WTC11 (cell line): ENCODE measurements at regions not wholly inside any gene's neighbourhood (a gene's known extent, or its start where the extent isn't known, plus 50 kb on each side); places are given as distances from the start of the nearest gene placed in this dataset.

ENCODE experiments used
- ATAC-seq: fragments of 200-7000 bp; cut with Tn5 transposase; 2 replicates; pipeline ENCODE4 v1.10.0; 2021; ENCODE audit warnings: mild to moderate bottlenecking, moderate library complexity
- CTCF ChIA-PET: fragments of 300-600 bp; sonication (Branson Sonifier 250); formaldehyde crosslinking; loops from one replicate; lab custom pipeline; 2021; ENCODE audit warnings: antibody characterized with exemption; lab: Charles Lee
- POLR2A ChIA-PET: fragments of 350-600 bp; sonication (Branson Sonifier 250); formaldehyde crosslinking; loops from one replicate; lab custom pipeline; 2021; ENCODE audit warnings: antibody characterized with exemption; lab: Charles Lee
- DNase-seq: peaks from one replicate; pipeline ENCODE4 v3.0.0; 2021; ENCODE audit warnings: low spot score
- H3K27ac Mint-ChIP-seq: 2 replicates; pipeline ENCODE4 v1.8.0; 2021; ENCODE audit warnings: mixed read lengths
- H3K27me3 Mint-ChIP-seq: 2 replicates; pipeline ENCODE4 v1.8.0; 2021; ENCODE audit warnings: low read depth, mild to moderate bottlenecking, moderate library complexity, mixed read lengths
- H3K36me3 Mint-ChIP-seq: 2 replicates; pipeline ENCODE4 v1.8.0; 2021; ENCODE audit warnings: mixed read lengths
- H3K4me1 Mint-ChIP-seq: 2 replicates; pipeline ENCODE4 v1.8.0; 2022; ENCODE audit warnings: mixed read lengths
- H3K4me3 Mint-ChIP-seq: 2 replicates; pipeline ENCODE4 v1.8.0; 2021; ENCODE audit warnings: mild to moderate bottlenecking, moderate library complexity, mixed read lengths
- H3K9me3 Mint-ChIP-seq: 2 replicates; pipeline ENCODE4 v1.8.0; 2021; ENCODE audit warnings: mixed read lengths
- ATF1 ChIP-seq: sonication (generic); formaldehyde crosslinking; IDR thresholded peaks from 2 replicates; pipeline ENCODE4 v1.8.1; 2023; ENCODE audit warnings: mild to moderate bottlenecking, moderate library complexity, missing genetic modification reagents
- ATF2 ChIP-seq: sonication (generic); formaldehyde crosslinking; IDR thresholded peaks from 2 replicates; pipeline ENCODE4 v1.8.1; 2022; ENCODE audit warnings: low read depth, missing genetic modification reagents, borderline replicate concordance
- CREB1 ChIP-seq: sonication (generic); formaldehyde crosslinking; IDR thresholded peaks from 2 replicates; pipeline ENCODE4 v1.8.0; 2023; ENCODE audit warnings: mild to moderate bottlenecking, missing genetic modification reagents
- E2F1 ChIP-seq: sonication (generic); formaldehyde crosslinking; IDR thresholded peaks from 2 replicates; pipeline ENCODE4 v1.8.0; 2022; ENCODE audit warnings: mild to moderate bottlenecking, missing genetic modification reagents
- EMX1 ChIP-seq: fragments of 250-450 bp; sonication (Bioruptor Pico); IDR thresholded peaks from 2 replicates; pipeline ENCODE4 v1.8.0; 2021; ENCODE audit warnings: mild to moderate bottlenecking
- ESRRA ChIP-seq: sonication (generic); formaldehyde crosslinking; IDR thresholded peaks from 2 replicates; pipeline ENCODE4 v1.8.1; 2022; ENCODE audit warnings: mild to moderate bottlenecking, missing genetic modification reagents, borderline replicate concordance
- ETV6 ChIP-seq: sonication (generic); formaldehyde crosslinking; IDR thresholded peaks from 2 replicates; pipeline ENCODE4 v1.8.1; 2022; ENCODE audit warnings: mild to moderate bottlenecking, missing genetic modification reagents
- FOXJ3 ChIP-seq: sonication (generic); formaldehyde crosslinking; IDR thresholded peaks from 2 replicates; pipeline ENCODE4 v1.9.0; 2021; ENCODE audit warnings: missing genetic modification reagents, mild to moderate bottlenecking, borderline replicate concordance
- NR3C1 ChIP-seq: sonication (generic); formaldehyde crosslinking; conservative IDR thresholded peaks from 2 replicates; pipeline ENCODE4 v1.8.1; 2023; ENCODE audit warnings: low read depth, mild to moderate bottlenecking, missing genetic modification reagents
- OVOL2 ChIP-seq: fragments of 250-450 bp; sonication (Bioruptor Pico); IDR thresholded peaks from 2 replicates; pipeline ENCODE4 v1.9.0; 2021; ENCODE audit warnings: mild to moderate bottlenecking, borderline replicate concordance
- SMAD3 ChIP-seq: sonication (generic); formaldehyde crosslinking; IDR thresholded peaks from 2 replicates; pipeline ENCODE4 v1.8.0; 2022; ENCODE audit warnings: missing genetic modification reagents, mild to moderate bottlenecking, borderline replicate concordance
- SP1 ChIP-seq: sonication (generic); formaldehyde crosslinking; conservative IDR thresholded peaks from 2 replicates; pipeline ENCODE4 v1.8.1; 2022; ENCODE audit warnings: missing genetic modification reagents
- TCF7 ChIP-seq: sonication (generic); formaldehyde crosslinking; IDR thresholded peaks from 2 replicates; pipeline ENCODE4 v1.8.0; 2022; ENCODE audit warnings: mild to moderate bottlenecking, low read depth, missing genetic modification reagents, moderate library complexity
- USF1 ChIP-seq: sonication (generic); formaldehyde crosslinking; IDR thresholded peaks from 2 replicates; pipeline ENCODE4 v1.8.0; 2022; ENCODE audit warnings: mild to moderate bottlenecking, missing genetic modification reagents
- ZNF121 ChIP-seq: sonication (generic); formaldehyde crosslinking; IDR thresholded peaks from 2 replicates; pipeline ENCODE4 v1.8.0; 2023; ENCODE audit warnings: missing genetic modification reagents
- ZNF138 ChIP-seq: sonication (generic); formaldehyde crosslinking; conservative IDR thresholded peaks from 2 replicates; pipeline ENCODE4 v1.8.1; 2022; ENCODE audit warnings: mild to moderate bottlenecking, moderate library complexity, missing genetic modification reagents
- ZNF232 ChIP-seq: sonication (generic); formaldehyde crosslinking; IDR thresholded peaks from 2 replicates; pipeline ENCODE4 v1.8.0; 2022; ENCODE audit warnings: mild to moderate bottlenecking, missing genetic modification reagents
- ZNF263 ChIP-seq: sonication (generic); formaldehyde crosslinking; IDR thresholded peaks from 2 replicates; pipeline ENCODE4 v1.8.1; 2022; ENCODE audit warnings: low read depth, mild to moderate bottlenecking, moderate library complexity, missing genetic modification reagents
- ZNF317 ChIP-seq: sonication (generic); formaldehyde crosslinking; IDR thresholded peaks from 2 replicates; pipeline ENCODE4 v1.8.1; 2023; ENCODE audit warnings: low read depth, mild to moderate bottlenecking, moderate library complexity, missing genetic modification reagents, borderline replicate concordance
- TF ChIP-seq, protein P1 (sequence below): sonication (generic); formaldehyde crosslinking; IDR thresholded peaks from 2 replicates; pipeline ENCODE4 v1.8.1; 2022; ENCODE audit warnings: mild to moderate bottlenecking, missing genetic modification reagents, moderate library complexity, borderline replicate concordance
- TF ChIP-seq, protein P2 (sequence below): fragments of 250-450 bp; sonication (Bioruptor Pico); IDR thresholded peaks from 2 replicates; pipeline ENCODE4 v1.9.0; 2021; ENCODE audit warnings: mild to moderate bottlenecking
- TF ChIP-seq, protein P3 (sequence below): fragments of 250-450 bp; sonication (Bioruptor Pico); IDR thresholded peaks from 2 replicates; pipeline ENCODE4 v1.9.0; 2021; ENCODE audit warnings: mild to moderate bottlenecking

DNA sequence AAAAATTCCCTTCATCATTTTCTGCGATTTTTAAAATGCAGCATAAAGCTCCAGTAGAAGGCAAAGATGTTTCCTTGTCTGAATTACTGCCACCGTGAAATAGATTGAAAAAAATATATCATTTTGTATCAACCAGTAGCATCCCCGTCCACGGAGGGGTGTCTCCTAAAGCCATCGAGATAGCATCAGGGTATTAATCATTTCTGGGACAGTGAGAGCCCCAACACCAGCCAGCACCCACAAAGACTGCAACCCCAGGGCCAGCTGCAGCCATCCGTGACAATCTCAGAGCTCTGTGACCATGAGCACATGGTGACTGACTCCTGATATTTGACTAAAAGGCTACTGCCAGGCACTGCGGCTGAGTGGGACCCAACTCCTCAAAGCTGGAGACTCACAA is 64.1 kb upstream of the SIX3 start:
- H3K27ac Mint-ChIP-seq, result no peak overlapping the region
- CTCF ChIA-PET, result no interaction called here
- TF ChIP-seq, protein P1, sequence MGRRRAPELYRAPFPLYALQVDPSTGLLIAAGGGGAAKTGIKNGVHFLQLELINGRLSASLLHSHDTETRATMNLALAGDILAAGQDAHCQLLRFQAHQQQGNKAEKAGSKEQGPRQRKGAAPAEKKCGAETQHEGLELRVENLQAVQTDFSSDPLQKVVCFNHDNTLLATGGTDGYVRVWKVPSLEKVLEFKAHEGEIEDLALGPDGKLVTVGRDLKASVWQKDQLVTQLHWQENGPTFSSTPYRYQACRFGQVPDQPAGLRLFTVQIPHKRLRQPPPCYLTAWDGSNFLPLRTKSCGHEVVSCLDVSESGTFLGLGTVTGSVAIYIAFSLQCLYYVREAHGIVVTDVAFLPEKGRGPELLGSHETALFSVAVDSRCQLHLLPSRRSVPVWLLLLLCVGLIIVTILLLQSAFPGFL (CRISPR knock-in tag), result no peak
- TF ChIP-seq ESRRA (CRISPR knock-in tag) (no peak), NR3C1 (CRISPR knock-in tag) (no peak), FOXJ3 (no peak), TCF7 (no peak), ZNF317 (CRISPR knock-in tag) (no peak)

GRCh38 chr2:44879269-44880124 is 62.0 kb upstream of the SIX3 start:
- ChIA-PET CTCF (no interaction called here), POLR2A (no interaction called here)
- H3K27ac Mint-ChIP-seq, result no peak overlapping the region
- H3K9me3 Mint-ChIP-seq, result peaks cover 14% of the 10 kb centered on the region
- ATAC-seq, result peak; percentile 54
- peaks cover 17% of the 10 kb centered on the region for H3K36me3 Mint-ChIP-seq
- peaks cover 20% of the 10 kb centered on the region for H3K4me1 Mint-ChIP-seq
- no peak overlapping the region for H3K4me3 Mint-ChIP-seq
- H3K27me3 Mint-ChIP-seq, result peaks cover 10% of the 10 kb centered on the region
- no peak for TF ChIP-seq SMAD3 (CRISPR knock-in tag)
- no peak for TF ChIP-seq OVOL2 (CRISPR knock-in tag)
- TF ChIP-seq ZNF121 (CRISPR knock-in tag), result no peak
- TF ChIP-seq, protein P2, sequence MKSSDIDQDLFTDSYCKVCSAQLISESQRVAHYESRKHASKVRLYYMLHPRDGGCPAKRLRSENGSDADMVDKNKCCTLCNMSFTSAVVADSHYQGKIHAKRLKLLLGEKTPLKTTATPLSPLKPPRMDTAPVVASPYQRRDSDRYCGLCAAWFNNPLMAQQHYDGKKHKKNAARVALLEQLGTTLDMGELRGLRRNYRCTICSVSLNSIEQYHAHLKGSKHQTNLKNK (CRISPR knock-in tag), result no peak
- DNase-seq, result no peak

More for the DNA sequence above, 64.1 kb upstream of the SIX3 start:
- peaks cover 10% of the 10 kb centered on the region for H3K27me3 Mint-ChIP-seq
- H3K4me3 Mint-ChIP-seq, result no peak overlapping the region
- peaks cover 17% of the 10 kb centered on the region for H3K36me3 Mint-ChIP-seq
- DNase-seq, result no peak
- peaks cover 14% of the 10 kb centered on the region for H3K9me3 Mint-ChIP-seq
- no peak for ATAC-seq
- H3K4me1 Mint-ChIP-seq, result peaks cover 17% of the 10 kb centered on the region
- POLR2A ChIA-PET, result no interaction called here

GRCh38 chr2:44880125-44880483 is 61.4 kb upstream of the SIX3 start:
- no peak for TF ChIP-seq SP1 (CRISPR knock-in tag)
- TF ChIP-seq E2F1 (CRISPR knock-in tag), result no peak
- TF ChIP-seq EMX1 (CRISPR knock-in tag), result no peak
- H3K27me3 Mint-ChIP-seq, result peaks cover 10% of the 10 kb centered on the region
- ChIA-PET CTCF (no interaction called here), POLR2A (no interaction called here)
- peaks cover 12% of the 10 kb centered on the region for H3K36me3 Mint-ChIP-seq
- no peak overlapping the region for H3K27ac Mint-ChIP-seq
- peaks cover 12% of the 10 kb centered on the region for H3K9me3 Mint-ChIP-seq
- no peak overlapping the region for H3K4me3 Mint-ChIP-seq
- H3K4me1 Mint-ChIP-seq, result peaks cover 26% of the 10 kb centered on the region
- DNase-seq, result no peak
- ATAC-seq, result no peak

GRCh38 chr2:44881856-44882255 is 59.6 kb upstream of the SIX3 start:
- DNase-seq (no peak), ATAC-seq (no peak)
- Mint-ChIP-seq H3K9me3 (no peaks in the 10 kb centered on the region), H3K4me3 (no peak overlapping the region), H3K27me3 (peaks cover 3% of the 10 kb centered on the region; the same call in 1 of the 2 replicates), H3K27ac (no peak overlapping the region), H3K4me1 (peaks cover 37% of the 10 kb centered on the region), H3K36me3 (no peaks in the 10 kb centered on the region)
- CTCF ChIA-PET, result no interaction called here
- POLR2A ChIA-PET, result no interaction called here
- TF ChIP-seq ZNF232 (CRISPR knock-in tag), result no peak
- no peak for TF ChIP-seq CREB1 (CRISPR knock-in tag)
- no peak for TF ChIP-seq ETV6 (CRISPR knock-in tag)
- TF ChIP-seq USF1 (CRISPR knock-in tag), result no peak
- TF ChIP-seq ATF2 (CRISPR knock-in tag), result no peak
- TF ChIP-seq ZNF263 (CRISPR knock-in tag), result no peak
- no peak for TF ChIP-seq ZNF138 (CRISPR knock-in tag)
- TF ChIP-seq SMAD3 (CRISPR knock-in tag), result no peak
- TF ChIP-seq, protein P3, sequence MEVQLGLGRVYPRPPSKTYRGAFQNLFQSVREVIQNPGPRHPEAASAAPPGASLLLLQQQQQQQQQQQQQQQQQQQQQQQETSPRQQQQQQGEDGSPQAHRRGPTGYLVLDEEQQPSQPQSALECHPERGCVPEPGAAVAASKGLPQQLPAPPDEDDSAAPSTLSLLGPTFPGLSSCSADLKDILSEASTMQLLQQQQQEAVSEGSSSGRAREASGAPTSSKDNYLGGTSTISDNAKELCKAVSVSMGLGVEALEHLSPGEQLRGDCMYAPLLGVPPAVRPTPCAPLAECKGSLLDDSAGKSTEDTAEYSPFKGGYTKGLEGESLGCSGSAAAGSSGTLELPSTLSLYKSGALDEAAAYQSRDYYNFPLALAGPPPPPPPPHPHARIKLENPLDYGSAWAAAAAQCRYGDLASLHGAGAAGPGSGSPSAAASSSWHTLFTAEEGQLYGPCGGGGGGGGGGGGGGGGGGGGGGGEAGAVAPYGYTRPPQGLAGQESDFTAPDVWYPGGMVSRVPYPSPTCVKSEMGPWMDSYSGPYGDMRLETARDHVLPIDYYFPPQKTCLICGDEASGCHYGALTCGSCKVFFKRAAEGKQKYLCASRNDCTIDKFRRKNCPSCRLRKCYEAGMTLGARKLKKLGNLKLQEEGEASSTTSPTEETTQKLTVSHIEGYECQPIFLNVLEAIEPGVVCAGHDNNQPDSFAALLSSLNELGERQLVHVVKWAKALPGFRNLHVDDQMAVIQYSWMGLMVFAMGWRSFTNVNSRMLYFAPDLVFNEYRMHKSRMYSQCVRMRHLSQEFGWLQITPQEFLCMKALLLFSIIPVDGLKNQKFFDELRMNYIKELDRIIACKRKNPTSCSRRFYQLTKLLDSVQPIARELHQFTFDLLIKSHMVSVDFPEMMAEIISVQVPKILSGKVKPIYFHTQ, result no peak
- TF ChIP-seq ZNF317 (CRISPR knock-in tag), result no peak
- TF ChIP-seq ATF1, result no peak
